H1 (cell line): ENCODE measurements at regions not wholly inside any gene's neighbourhood (a gene's known extent, or its start where the extent isn't known, plus 50 kb on each side); places are given as distances from the start of the nearest gene placed in this dataset.

ENCODE experiments used
- HDAC2 ChIP-seq, 2 experiments: fragments of 300-600 bp in 1 of 2; sonication (generic) in 1 of 2; IDR thresholded peaks; 2 replicates each; pipeline ENCODE4 v1.6.1; 2011 to 2012; ENCODE audit warnings: low read depth in 2 of 2, low read length in 2 of 2, mild to moderate bottlenecking in 2 of 2, moderate library complexity in 2 of 2, borderline replicate concordance in 1 of 2, inconsistent platforms in 1 of 2
- RXRA ChIP-seq: IDR thresholded peaks from 2 replicates; pipeline ENCODE4 v1.6.1; 2011; ENCODE audit warnings: low read depth, mild to moderate bottlenecking, low read length, moderate library complexity; ENCODE audit not compliant: insufficient read depth
- SAP30 ChIP-seq: fragments of 300-600 bp; sonication (generic); IDR thresholded peaks from 2 replicates; pipeline ENCODE4 v1.7.1; 2012; ENCODE audit warnings: low read length, moderate library complexity, mild to moderate bottlenecking, inconsistent platforms; ENCODE audit not compliant: insufficient read depth, insufficient replicate concordance
- TF ChIP-seq, protein P1 (sequence below): fragments of 300-600 bp; sonication (generic); IDR thresholded peaks from 2 replicates; pipeline ENCODE4 v1.7.1; 2012; ENCODE audit warnings: low read length, moderate library complexity, mild to moderate bottlenecking, inconsistent platforms; ENCODE audit not compliant: insufficient replicate concordance
- TF ChIP-seq, protein P2 (sequence below): IDR thresholded peaks from 2 replicates; pipeline ENCODE4 v1.6.1; 2012; ENCODE audit warnings: inconsistent platforms

DNA sequence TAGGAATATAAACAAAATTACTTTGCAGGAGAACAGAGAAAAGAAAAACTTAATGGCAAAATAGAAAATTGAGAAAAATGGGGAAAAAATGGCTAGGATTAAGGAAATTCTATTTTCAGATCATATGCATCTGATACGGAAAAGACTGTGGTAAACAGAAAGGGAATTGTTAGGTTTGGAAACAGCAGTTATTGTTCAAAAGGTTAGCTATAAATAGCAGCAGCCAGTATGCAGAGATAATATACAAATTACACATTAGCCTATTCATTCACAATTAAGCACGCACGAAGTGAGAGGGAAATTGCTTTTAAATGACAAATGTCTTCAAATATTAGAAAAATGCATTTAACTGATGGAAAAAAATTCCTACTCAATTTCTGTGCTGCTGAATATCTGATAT lies 224.1 kb upstream of the FAM3C start (continued):
- TF ChIP-seq, protein P1, sequence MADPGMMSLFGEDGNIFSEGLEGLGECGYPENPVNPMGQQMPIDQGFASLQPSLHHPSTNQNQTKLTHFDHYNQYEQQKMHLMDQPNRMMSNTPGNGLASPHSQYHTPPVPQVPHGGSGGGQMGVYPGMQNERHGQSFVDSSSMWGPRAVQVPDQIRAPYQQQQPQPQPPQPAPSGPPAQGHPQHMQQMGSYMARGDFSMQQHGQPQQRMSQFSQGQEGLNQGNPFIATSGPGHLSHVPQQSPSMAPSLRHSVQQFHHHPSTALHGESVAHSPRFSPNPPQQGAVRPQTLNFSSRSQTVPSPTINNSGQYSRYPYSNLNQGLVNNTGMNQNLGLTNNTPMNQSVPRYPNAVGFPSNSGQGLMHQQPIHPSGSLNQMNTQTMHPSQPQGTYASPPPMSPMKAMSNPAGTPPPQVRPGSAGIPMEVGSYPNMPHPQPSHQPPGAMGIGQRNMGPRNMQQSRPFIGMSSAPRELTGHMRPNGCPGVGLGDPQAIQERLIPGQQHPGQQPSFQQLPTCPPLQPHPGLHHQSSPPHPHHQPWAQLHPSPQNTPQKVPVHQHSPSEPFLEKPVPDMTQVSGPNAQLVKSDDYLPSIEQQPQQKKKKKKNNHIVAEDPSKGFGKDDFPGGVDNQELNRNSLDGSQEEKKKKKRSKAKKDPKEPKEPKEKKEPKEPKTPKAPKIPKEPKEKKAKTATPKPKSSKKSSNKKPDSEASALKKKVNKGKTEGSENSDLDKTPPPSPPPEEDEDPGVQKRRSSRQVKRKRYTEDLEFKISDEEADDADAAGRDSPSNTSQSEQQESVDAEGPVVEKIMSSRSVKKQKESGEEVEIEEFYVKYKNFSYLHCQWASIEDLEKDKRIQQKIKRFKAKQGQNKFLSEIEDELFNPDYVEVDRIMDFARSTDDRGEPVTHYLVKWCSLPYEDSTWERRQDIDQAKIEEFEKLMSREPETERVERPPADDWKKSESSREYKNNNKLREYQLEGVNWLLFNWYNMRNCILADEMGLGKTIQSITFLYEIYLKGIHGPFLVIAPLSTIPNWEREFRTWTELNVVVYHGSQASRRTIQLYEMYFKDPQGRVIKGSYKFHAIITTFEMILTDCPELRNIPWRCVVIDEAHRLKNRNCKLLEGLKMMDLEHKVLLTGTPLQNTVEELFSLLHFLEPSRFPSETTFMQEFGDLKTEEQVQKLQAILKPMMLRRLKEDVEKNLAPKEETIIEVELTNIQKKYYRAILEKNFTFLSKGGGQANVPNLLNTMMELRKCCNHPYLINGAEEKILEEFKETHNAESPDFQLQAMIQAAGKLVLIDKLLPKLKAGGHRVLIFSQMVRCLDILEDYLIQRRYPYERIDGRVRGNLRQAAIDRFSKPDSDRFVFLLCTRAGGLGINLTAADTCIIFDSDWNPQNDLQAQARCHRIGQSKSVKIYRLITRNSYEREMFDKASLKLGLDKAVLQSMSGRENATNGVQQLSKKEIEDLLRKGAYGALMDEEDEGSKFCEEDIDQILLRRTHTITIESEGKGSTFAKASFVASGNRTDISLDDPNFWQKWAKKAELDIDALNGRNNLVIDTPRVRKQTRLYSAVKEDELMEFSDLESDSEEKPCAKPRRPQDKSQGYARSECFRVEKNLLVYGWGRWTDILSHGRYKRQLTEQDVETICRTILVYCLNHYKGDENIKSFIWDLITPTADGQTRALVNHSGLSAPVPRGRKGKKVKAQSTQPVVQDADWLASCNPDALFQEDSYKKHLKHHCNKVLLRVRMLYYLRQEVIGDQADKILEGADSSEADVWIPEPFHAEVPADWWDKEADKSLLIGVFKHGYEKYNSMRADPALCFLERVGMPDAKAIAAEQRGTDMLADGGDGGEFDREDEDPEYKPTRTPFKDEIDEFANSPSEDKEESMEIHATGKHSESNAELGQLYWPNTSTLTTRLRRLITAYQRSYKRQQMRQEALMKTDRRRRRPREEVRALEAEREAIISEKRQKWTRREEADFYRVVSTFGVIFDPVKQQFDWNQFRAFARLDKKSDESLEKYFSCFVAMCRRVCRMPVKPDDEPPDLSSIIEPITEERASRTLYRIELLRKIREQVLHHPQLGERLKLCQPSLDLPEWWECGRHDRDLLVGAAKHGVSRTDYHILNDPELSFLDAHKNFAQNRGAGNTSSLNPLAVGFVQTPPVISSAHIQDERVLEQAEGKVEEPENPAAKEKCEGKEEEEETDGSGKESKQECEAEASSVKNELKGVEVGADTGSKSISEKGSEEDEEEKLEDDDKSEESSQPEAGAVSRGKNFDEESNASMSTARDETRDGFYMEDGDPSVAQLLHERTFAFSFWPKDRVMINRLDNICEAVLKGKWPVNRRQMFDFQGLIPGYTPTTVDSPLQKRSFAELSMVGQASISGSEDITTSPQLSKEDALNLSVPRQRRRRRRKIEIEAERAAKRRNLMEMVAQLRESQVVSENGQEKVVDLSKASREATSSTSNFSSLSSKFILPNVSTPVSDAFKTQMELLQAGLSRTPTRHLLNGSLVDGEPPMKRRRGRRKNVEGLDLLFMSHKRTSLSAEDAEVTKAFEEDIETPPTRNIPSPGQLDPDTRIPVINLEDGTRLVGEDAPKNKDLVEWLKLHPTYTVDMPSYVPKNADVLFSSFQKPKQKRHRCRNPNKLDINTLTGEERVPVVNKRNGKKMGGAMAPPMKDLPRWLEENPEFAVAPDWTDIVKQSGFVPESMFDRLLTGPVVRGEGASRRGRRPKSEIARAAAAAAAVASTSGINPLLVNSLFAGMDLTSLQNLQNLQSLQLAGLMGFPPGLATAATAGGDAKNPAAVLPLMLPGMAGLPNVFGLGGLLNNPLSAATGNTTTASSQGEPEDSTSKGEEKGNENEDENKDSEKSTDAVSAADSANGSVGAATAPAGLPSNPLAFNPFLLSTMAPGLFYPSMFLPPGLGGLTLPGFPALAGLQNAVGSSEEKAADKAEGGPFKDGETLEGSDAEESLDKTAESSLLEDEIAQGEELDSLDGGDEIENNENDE: no peak
- TF ChIP-seq, protein P2, sequence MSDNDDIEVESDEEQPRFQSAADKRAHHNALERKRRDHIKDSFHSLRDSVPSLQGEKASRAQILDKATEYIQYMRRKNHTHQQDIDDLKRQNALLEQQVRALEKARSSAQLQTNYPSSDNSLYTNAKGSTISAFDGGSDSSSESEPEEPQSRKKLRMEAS: no peak
- TF ChIP-seq RXRA (no peak), HDAC2 (IDR thresholded peaks at IDR 0.05; ENCODE audit: borderline replicate concordance in 1 of 2, low read depth in 2 of 2, low read length in 2 of 2) (no peak), SAP30 (no peak)
- TF ChIP-seq, all 59 proteins: peak for 0
